ENCODE measurements at regions not wholly inside any gene's neighbourhood (a gene's known extent, or its start where the extent isn't known, plus 50 kb on each side); places are given as distances from the start of the nearest gene placed in this dataset.

- no peak for DNase-seq (ENCODE audit: low read depth)
Observed at GRCh38 chr4:122555216-122555615, 65.7 kb downstream of the IL21 start.

GRCh38 chr4:122553432-122553831, 67.4 kb downstream of the IL21 start:
- no peak for DNase-seq (ENCODE audit: low read depth)

GRCh38 chr4:122552898-122553297, 68.0 kb downstream of the IL21 start:
- peak; percentile 10 for DNase-seq (ENCODE audit: low read depth)

GRCh38 chr4:122548886-122549630, 71.8 kb downstream of the IL21 start:
- DNase-seq (ENCODE audit: low read depth) = no peak

GRCh38 chr4:122548452-122548851, 72.4 kb downstream of the IL21 start:
- no peak for DNase-seq (ENCODE audit: low read depth)

- no peak for DNase-seq (ENCODE audit: low read depth)
Observed at GRCh38 chr4:122542411-122543236, 78.2 kb downstream of the IL21 start.

- no peak for DNase-seq (ENCODE audit: low read depth)
Observed at GRCh38 chr4:122541996-122542395, 78.9 kb downstream of the IL21 start.

GRCh38 chr4:122540838-122541237, 80.0 kb downstream of the IL21 start:
- no peak for DNase-seq (ENCODE audit: low read depth)

- no peak for DNase-seq (ENCODE audit: low read depth)
Observed at GRCh38 chr4:122539861-122540465, 80.9 kb downstream of the IL21 start.

- DNase-seq (ENCODE audit: low read depth) = no peak
Observed at GRCh38 chr4:122537388-122538135, 81.0 kb upstream of the IL2 start.

GRCh38 chr4:122536001-122536400, 79.5 kb upstream of the IL2 start:
- DNase-seq (ENCODE audit: low read depth) = no peak

GRCh38 chr4:122534776-122535175, 78.3 kb upstream of the IL2 start:
- DNase-seq (ENCODE audit: low read depth) = no peak

- DNase-seq (ENCODE audit: low read depth) = no peak
Observed at GRCh38 chr4:122533841-122534240, 77.3 kb upstream of the IL2 start.

GRCh38 chr4:122532766-122533165, 76.2 kb upstream of the IL2 start:
- DNase-seq (ENCODE audit: low read depth) = no peak

- DNase-seq (ENCODE audit: low read depth) = no peak
Observed at GRCh38 chr4:122531514-122531913, 75.0 kb upstream of the IL2 start.

GRCh38 chr4:122531038-122531437, 74.5 kb upstream of the IL2 start:
- DNase-seq (ENCODE audit: low read depth) = no peak

- no peak for DNase-seq (ENCODE audit: low read depth)
Observed at GRCh38 chr4:122528879-122529278, 72.4 kb upstream of the IL2 start.

- no peak for DNase-seq (ENCODE audit: low read depth)
Observed at GRCh38 chr4:122525865-122526264, 69.3 kb upstream of the IL2 start.

- DNase-seq (ENCODE audit: low read depth) = no peak
Observed at GRCh38 chr4:122524176-122524575, 67.7 kb upstream of the IL2 start.

GRCh38 chr4:122522944-122523343, 66.4 kb upstream of the IL2 start:
- DNase-seq (ENCODE audit: low read depth) = no peak

GRCh38 chr4:122517345-122517744, 60.8 kb upstream of the IL2 start:
- no peak for DNase-seq (ENCODE audit: low read depth)

- no peak for DNase-seq (ENCODE audit: low read depth)
Observed at GRCh38 chr4:122516376-122516775, 59.9 kb upstream of the IL2 start.
